NCI-H226 (cell line): ENCODE measurements at regions not wholly inside any gene's neighbourhood (a gene's known extent, or its start where the extent isn't known, plus 50 kb on each side); places are given as distances from the start of the nearest gene placed in this dataset.
"Not testable (repeated sequence)": the region's sequence is repeated elsewhere in the genome, so short reads cannot be mapped to it uniquely, and the experiment has no call there.

Experiments used
- DNase-seq: peaks from one replicate; pipeline ENCODE4 v3.0.0-alpha.2; 2015

DNA sequence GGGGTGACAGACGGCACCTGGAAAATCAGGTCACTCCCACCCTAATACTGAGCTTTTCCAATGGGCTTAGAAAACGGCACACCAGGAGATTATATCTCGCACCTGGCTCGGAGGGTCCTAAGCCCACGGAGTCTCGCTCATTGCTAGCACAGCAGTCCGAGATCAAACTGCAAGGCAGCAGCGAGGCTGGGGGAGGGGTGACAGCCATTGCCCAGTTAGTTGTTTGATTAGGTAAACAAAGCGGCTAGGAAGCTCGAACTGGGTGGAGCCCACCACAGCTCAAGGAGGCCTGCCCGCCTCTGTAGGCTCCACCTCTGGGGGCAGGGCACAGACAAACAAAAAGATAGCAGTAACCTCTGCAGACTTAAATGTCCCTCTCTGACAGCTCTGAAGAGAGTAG is 260.9 kb downstream of the BLID start:
- not testable (repeated sequence) for DNase-seq

- no peak for DNase-seq
These were observed 272.0 kb downstream of the BLID start for GRCh38 chr11:121844016-121844415.

- no peak for DNase-seq
These were observed 273.8 kb downstream of the BLID start for GRCh38 chr11:121842192-121842585.

GRCh38 chr11:121841487-121842191 is 274.4 kb downstream of the BLID start:
- peak; percentile 14 for DNase-seq

- DNase-seq, result no peak
These were observed 276.2 kb downstream of the BLID start for GRCh38 chr11:121839781-121840180.

- DNase-seq, result no peak
These were observed 277.4 kb downstream of the BLID start for GRCh38 chr11:121838571-121838970.

- DNase-seq, result no peak
These were observed 282.0 kb downstream of the BLID start for GRCh38 chr11:121833970-121834369.

DNA sequence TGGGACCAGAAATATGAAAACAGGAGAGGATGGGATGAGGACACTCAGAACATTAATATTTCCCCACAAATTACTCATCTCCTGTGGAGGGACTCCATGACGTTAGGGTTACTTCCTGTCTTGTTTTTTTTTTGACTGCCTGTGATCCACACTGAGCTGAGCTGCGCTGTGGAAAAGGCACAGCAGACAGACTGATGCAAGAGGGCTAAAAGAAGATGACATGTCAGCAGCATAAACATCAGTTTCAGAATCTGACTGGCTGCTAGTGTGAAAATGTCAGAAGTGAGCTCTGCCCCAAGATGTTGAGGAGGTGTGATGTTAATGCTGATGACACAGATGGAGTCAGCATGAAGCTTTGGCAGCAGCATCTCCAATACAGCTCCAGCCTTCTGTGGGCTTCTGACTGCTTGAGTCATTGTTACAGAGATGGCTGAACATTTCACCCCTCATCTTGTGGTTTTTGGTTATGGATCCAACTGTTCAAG is 286.8 kb downstream of the BLID start:
- DNase-seq, result peak; percentile 85

GRCh38 chr11:121814962-121815361 is 301.1 kb downstream of the BLID start:
- DNase-seq, result peak; percentile 4

- DNase-seq, result no peak
These were observed 301.7 kb downstream of the BLID start for GRCh38 chr11:121814296-121814695.

DNA sequence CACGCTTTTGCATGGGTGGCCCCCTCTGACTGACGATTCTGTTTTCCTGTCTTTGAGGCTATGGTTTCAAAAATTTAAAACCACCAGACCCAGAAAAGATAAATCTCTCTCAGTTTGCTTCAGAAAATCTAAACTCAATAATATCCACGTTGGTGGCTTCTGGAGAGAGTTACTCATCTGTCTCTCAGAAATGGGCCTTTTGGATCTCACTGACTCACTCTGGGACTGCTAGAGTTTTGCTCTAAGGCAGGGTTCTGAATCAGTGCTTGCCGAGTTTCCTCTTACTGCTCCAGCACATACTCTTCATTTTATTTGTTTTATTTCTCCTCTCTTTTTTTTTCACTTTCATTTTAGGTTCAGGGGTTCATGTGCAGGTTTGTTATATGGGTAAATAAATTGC is 305.7 kb downstream of the BLID start:
- peak; percentile 45 for DNase-seq

DNA sequence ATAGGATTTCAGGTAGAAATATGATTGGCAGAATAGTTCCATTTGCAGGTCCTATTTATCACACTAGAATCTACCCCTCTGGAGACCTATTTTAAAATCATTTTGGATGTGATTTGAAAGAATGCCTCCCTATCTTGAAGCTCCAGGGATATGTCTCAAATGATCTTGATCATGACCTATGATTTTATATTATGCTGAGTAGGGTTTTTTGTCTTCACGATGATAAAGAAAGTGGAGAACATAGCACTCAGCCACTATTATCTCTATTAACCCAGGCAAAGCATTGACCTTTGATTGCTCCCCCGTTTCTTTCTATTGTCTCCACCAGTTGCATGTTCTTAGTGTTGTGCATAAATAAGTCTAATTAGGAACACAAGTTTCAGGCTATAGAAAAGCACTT is 307.9 kb downstream of the BLID start:
- DNase-seq, result no peak

GRCh38 chr11:121807051-121807450 is 309.0 kb downstream of the BLID start:
- DNase-seq, result no peak

DNA sequence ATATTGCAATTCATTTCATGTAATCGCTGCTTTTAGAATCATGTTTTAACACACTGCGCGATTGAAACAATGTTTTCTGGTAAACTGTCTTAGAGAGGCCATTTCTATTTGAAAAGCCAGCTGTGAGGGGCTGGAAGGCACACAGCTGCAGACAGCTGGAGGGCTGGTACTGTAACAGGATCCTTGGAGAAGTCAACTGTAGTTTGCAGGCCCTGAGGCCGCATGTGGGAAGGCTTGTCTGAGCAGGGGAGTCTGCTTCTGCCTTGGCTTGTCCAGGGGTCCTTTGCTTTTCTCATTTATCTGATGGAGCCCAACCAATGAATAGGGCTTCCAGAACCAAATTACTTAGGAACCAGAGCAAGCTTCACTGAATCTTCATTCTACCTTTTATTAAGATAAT is 313.5 kb downstream of the BLID start:
- no peak for DNase-seq

DNA sequence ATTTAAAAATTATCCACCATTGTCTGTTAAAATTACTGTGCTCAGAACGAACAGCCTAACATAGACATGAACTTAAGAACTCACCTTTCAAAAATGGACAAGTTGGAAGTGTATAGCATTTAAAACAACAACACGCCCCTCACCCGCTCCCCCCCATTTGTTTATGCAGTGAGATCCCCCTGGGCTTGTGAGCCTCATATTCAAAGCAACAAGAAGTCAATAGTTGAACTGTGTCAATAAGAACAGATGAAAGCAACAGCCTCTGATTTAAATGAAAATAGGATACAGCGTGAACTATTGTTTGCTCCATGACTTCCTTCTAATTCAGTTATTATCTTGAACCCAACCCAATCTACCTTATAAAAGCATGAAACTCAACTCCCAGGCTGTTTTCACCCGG is 314.2 kb downstream of the BLID start:
- no peak for DNase-seq

GRCh38 chr11:121801394-121801748 is 314.6 kb downstream of the BLID start:
- DNase-seq, result no peak

GRCh38 chr11:121800731-121801393 is 315.2 kb downstream of the BLID start:
- no peak for DNase-seq

GRCh38 chr11:121800240-121800639 is 315.8 kb downstream of the BLID start:
- DNase-seq, result no peak

DNA sequence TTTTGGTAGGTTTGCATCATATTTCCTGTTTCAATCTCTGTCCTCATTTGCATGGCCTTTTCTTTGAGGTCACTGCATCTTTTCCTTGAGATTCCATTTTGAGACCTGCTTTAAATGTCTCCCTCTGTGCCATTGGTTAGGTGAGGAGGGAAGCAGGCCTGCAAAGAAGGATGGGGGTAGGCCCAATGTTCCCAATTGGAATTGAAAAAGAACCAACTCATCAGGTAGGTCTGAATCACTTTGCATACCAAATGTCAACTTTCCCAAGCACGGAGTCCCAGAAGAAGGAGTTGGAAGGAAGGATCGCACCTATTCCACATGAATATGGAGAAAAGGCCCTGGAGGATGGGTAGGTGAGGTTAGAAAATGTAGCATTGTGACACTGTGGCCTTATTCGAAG is 318.5 kb downstream of the BLID start:
- no peak for DNase-seq

DNA sequence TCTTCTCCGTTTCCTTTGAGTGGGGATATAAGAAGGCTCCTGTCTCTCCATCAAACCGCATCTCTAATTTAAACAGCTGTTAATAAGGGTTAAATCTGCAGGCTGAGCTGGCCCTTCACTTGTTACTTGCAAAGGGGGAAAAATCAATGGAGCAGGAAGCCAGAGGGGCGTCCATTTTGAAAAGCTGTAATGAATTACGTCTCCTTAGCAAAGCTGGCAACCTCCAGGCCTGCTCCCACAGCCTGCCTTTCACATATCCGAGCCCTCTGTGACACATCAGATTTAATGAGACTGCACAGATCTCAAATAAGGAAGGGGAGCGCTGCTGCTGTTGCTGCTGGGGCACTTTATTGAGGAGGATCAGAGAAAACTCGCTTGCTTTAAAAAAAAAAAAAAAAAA is 320.8 kb downstream of the BLID start:
- DNase-seq, result no peak

GRCh38 chr11:121794671-121795141 is 321.3 kb downstream of the BLID start:
- no peak for DNase-seq

GRCh38 chr11:121793916-121794315 is 322.1 kb downstream of the BLID start:
- DNase-seq, result no peak

GRCh38 chr11:121793291-121793690 is 322.7 kb downstream of the BLID start:
- DNase-seq, result no peak

GRCh38 chr11:121792185-121792584 is 323.8 kb downstream of the BLID start:
- no peak for DNase-seq

GRCh38 chr11:121790430-121790829 is 325.6 kb downstream of the BLID start:
- DNase-seq, result no peak
